ENCODE measurements at regions not wholly inside any gene's neighbourhood (a gene's known extent, or its start where the extent isn't known, plus 50 kb on each side); places are given as distances from the start of the nearest gene placed in this dataset.
"Not testable (repeated sequence)": the region's sequence is repeated elsewhere in the genome, so short reads cannot be mapped to it uniquely, and the experiment has no call there.

DNA sequence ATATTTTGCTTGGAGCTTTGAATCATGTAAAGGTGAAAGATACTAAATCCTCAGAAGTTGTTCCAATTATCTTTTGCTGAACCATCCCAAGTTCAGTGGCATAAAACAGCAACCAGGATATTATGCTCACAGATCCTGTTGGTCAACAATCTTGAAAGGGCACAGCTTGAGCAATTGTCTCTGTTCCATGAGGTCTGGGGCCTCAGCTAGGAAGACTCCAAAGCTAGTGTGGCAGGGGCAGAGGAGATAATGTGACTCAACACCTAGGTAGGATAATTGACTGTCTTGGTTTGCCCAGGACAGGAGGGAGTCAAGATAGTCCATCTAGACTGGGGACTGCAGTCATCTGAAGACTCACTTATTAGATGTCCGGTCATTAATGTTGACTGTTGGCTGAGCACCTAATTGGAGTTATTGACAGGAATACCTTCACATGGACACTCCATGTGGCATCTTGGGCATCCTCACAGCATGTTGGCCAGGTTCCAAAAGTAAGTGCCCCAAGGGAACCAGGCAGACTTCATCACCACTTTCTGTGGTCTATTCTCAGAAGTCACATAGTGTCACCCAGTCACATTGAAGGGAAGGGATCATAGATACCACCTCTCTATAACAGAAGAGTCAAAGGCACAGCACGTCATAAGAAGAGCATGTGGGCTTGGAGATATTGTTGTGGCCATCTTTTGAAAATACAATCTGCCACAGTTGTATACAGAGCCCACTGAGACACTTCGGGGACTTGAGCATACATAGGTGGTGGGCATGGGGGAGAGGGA is 88.4 kb upstream of the GPBP1 start:
- H3K27ac Mint-ChIP-seq, result no peak overlapping the region
- H3K4me1 Mint-ChIP-seq, result no peaks in the 10 kb centered on the region
- no peaks in the 10 kb centered on the region for H3K9me3 Mint-ChIP-seq
- peaks cover 2 to 7% (median 4%) of the 10 kb centered on the region in 3 donors for H3K27me3 Mint-ChIP-seq (ENCODE audit: low read depth in 3 of 3)
- H3K4me3 Mint-ChIP-seq, result no peak overlapping the region
- no peaks in the 10 kb centered on the region for H3K36me3 Mint-ChIP-seq
- DNase-seq, result no peak

DNA sequence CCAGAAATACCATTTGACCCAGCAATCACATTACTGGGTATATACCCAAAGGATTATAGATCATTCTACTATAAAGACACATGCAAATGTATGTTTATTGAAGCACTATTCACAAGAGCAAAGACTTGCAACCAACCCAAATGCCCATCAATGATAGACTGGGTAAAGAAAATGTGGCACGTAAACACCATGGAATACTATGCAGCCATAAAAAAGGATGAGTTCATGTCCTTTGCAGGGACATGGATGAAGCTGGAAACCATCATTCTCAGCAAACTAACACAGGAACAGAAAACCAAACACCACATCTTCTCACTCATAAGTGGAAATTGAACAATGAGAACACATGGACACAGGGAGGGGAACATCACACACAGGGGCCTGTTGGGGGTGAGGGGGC is 85.9 kb upstream of the GPBP1 start:
- not testable (repeated sequence) for H3K9me3 Mint-ChIP-seq; H3K36me3 Mint-ChIP-seq; H3K4me1 Mint-ChIP-seq; H3K4me3 Mint-ChIP-seq; H3K27me3 Mint-ChIP-seq (ENCODE audit: low read depth in 3 of 3); H3K27ac Mint-ChIP-seq; DNase-seq

DNA sequence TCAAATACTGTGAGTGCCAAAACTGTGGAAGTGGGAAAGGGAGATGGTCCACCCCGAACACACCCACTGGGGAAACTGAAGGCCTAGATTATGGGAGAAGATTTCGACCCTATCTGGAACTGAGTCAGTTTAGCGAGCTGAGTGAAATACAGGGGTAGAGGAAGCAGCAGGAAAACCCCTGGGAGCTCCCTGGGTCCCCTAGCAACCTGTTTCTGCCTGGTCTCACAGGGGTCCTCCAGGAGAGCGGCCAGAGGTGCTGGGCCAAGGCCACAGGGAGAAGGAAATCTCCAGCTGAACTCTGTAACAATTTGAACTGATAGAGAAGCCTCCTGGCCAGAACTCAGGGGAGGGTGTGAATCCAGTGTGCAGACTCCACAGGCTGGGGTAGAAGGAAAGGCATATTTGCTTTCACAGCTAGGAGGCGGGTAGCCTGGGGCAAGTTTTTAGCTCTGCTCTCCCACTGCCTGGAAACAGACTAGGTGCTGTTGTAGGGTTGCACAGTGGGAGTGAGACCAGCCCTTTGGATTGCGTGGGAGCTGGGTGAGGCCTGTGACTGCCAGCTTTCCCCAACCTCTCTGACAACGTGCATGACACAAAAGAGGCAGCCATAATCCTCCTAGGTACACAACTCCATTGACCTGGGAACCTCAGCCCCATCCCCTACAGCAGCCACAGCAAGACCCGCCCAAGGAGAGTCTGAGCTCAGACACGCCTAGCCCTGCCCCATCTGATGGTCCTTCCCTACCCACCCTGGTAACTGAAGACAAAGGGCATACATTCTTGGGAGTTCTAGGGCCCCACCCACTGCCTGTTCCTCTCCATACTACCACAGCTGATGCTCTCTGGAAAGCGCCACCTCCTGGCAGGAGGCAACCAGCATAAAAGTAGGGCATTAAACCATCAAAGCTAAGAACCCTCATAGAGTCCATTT is 78.8 kb upstream of the GPBP1 start:
- H3K27me3 Mint-ChIP-seq (ENCODE audit: low read depth in 3 of 3), result peaks cover 0 to 13% (median 3%) of the 10 kb centered on the region in 3 donors
- H3K9me3 Mint-ChIP-seq, result peaks cover 3 to 22% (median 13%) of the 10 kb centered on the region in 6 donors
- peaks cover 0 to 11% (median 4%) of the 10 kb centered on the region in 3 donors for H3K36me3 Mint-ChIP-seq
- no peak overlapping the region for H3K4me3 Mint-ChIP-seq
- no peaks in the 10 kb centered on the region for H3K4me1 Mint-ChIP-seq
- no peak overlapping the region for H3K27ac Mint-ChIP-seq
- DNase-seq, result peak; percentile 6 to 14 (median 7)

DNA sequence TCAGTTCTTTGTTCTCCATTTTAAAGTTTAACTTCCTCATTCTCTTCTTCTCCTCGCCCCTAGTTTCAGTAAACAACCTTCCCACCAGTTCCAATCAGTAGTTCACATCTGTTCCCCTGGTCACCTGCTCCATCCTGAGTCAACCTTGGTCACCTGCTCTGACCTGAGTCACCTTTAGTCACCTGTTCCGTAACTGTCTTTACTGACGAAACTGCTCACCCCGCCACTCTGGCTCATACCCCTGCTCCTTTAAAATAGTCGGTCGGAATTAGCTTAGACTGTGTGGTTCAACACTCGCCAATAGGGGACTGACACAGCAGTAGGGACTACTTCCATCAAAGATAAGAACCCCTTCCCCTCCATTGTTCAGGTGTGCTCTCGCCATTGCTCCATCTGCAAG is 76.3 kb upstream of the GPBP1 start:
- DNase-seq, result no peak
- H3K27ac Mint-ChIP-seq, result no peak overlapping the region
- H3K27me3 Mint-ChIP-seq (ENCODE audit: low read depth in 3 of 3), result peaks cover 0 to 19% (median 3%) of the 10 kb centered on the region in 3 donors
- peaks cover 3 to 22% (median 13%) of the 10 kb centered on the region in 6 donors for H3K9me3 Mint-ChIP-seq
- no peak overlapping the region for H3K4me3 Mint-ChIP-seq
- H3K4me1 Mint-ChIP-seq, result no peaks in the 10 kb centered on the region
- peaks cover 0 to 11% (median 4%) of the 10 kb centered on the region in 3 donors for H3K36me3 Mint-ChIP-seq

DNA sequence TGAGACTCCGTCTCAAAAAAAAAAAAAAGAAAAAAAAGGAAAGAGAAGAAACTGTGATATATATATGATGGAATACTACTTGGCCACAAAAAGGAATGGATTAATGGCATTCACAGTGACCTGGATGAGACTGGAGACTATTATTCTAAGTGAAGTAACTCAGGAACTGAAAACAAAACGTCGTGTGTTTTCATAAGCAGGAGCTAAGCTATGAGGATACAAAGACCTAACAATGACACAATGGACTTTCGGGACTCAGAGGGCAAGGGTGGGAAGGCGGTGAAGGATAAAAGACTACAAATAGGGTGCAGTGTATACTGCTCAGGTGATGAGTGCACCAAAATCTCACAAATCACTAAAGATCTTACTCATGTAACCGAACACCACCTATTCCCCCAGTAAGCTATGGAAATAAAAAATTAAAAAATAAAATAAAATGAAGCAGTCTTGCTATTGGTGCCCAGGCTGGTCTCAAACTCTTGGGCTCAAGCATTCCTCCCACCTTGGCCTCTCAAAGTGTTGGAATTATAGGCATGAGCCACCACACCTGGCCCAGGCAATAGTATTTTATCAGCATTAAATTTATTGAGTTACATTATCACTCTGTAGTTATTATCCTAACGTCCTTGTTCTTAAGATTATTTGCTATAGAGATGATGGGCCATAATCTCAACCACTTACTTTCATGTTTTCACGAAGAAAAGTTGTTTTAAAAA is 71.5 kb upstream of the GPBP1 start:
- Mint-ChIP-seq H3K36me3 (peaks cover 0 to 7% (median 4%) of the 10 kb centered on the region in 3 donors), H3K27me3 (ENCODE audit: low read depth in 3 of 3) (peaks cover 0 to 12% (median 4%) of the 10 kb centered on the region in 3 donors), H3K9me3 (peaks cover 3 to 11% (median 5%) of the 10 kb centered on the region in 6 donors), H3K27ac (no peak overlapping the region), H3K4me3 (no peak overlapping the region), H3K4me1 (no peaks in the 10 kb centered on the region)
- no peak for DNase-seq

DNA sequence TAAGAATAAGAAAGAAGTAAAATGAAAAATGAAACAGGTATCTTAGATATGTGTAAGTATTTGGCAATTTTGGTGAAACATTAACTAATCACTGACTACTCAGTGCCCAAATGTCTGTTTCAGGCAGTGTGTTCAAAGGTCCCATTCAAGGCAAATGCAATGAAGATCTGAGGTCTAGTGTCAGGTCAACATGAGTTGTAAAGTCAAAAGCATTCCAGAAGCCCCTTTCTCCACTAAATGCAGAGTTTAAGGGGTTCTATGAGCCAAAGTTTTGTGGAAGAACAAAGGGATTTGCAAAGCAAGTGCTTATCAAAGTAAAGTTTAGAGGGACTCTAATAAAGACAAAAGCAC is 71.0 kb upstream of the GPBP1 start:
- H3K36me3 Mint-ChIP-seq, result peaks cover 0 to 4% (median 0%) of the 10 kb centered on the region in 3 donors
- H3K9me3 Mint-ChIP-seq, result peaks cover 0 to 6% (median under 1%) of the 10 kb centered on the region in 6 donors
- no peak for DNase-seq
- H3K4me3 Mint-ChIP-seq, result no peak overlapping the region
- H3K27ac Mint-ChIP-seq, result no peak overlapping the region
- peaks cover 0 to 12% (median 4%) of the 10 kb centered on the region in 3 donors for H3K27me3 Mint-ChIP-seq (ENCODE audit: low read depth in 3 of 3)
- no peaks in the 10 kb centered on the region for H3K4me1 Mint-ChIP-seq

DNA sequence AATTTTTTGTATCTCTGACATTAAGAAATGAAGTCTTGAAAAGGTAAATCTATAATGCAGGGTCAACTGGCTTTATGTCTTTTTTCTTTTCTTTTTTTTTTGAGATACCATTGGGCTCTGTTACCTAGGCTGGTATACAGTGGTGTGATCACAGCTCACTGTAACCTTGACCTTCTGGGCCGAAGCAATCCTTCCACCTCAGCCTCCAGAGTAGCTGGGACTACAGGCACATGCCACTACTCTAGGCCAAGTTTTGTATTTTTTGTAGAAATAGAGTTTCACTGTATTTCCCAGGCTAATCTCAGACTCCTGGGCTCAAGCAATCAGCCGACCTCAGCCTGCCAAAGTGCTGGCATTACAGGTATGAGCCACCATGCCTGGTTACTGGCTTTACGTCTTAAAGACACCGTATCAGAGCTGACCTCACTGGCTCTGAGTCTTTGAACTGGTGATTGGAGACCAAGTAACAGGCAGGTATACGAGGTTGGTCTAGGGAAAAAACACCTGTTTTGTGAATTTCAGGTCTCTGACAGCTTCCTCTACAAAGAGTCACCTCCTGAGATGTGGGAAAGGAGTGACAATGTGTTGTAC is 70.4 kb upstream of the GPBP1 start:
- H3K36me3 Mint-ChIP-seq, result peaks cover 0 to 4% (median 0%) of the 10 kb centered on the region in 3 donors
- no peak overlapping the region for H3K27ac Mint-ChIP-seq
- no peak for DNase-seq
- peaks cover 0 to 9% (median 7%) of the 10 kb centered on the region in 3 donors for H3K27me3 Mint-ChIP-seq (ENCODE audit: low read depth in 3 of 3)
- no peaks in the 10 kb centered on the region for H3K4me1 Mint-ChIP-seq
- H3K4me3 Mint-ChIP-seq, result no peak overlapping the region
- H3K9me3 Mint-ChIP-seq, result peaks cover 0 to under 1% (median 0%) of the 10 kb centered on the region in 6 donors

DNA sequence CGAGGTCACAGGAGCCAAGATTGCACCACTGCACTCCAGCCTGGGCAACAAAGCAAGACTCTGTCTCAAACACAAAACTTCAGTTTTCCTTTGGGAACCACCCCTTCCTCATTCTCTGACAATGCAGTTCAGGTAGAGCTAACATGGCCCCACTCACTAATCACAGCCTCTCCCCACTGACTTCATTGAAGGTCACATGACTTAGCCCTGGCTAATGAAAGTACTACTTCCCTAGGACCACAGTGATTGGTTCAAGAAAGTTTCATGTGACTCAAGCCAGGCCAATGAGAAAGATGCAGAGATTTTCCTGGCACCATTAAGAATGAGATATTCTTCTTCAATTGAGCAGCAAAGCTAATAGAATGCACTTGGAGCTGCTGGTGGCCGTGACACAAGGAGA is 67.2 kb upstream of the GPBP1 start:
- no peaks in the 10 kb centered on the region for H3K4me1 Mint-ChIP-seq
- no peak overlapping the region for H3K4me3 Mint-ChIP-seq
- H3K9me3 Mint-ChIP-seq, result no peaks in the 10 kb centered on the region
- no peaks in the 10 kb centered on the region for H3K36me3 Mint-ChIP-seq
- no peak overlapping the region for H3K27ac Mint-ChIP-seq
- H3K27me3 Mint-ChIP-seq (ENCODE audit: low read depth in 3 of 3), result peaks cover 0 to 8% (median 4%) of the 10 kb centered on the region in 3 donors
- DNase-seq, result no peak

DNA sequence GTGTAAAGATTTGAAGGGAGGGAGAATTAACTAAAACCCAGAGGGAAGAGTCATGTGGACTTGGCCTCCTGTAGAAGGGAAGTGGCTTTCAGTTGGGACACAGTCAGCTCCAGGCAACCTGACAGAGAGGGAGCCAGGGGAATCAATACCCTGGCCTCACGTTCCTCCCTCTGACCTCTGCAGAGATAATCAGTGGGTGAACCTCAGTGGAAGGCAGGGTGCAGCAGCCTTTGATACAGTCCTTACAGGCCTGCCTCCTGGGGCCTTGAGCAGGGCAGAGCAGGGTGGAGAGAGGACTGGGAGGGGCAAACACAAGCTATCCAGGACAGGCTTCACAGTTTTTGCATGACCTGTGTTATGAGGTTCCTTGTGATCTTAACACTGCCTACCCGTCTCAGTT is 61.9 kb upstream of the GPBP1 start:
- no peak overlapping the region for H3K4me3 Mint-ChIP-seq
- no peak overlapping the region for H3K27ac Mint-ChIP-seq
- H3K4me1 Mint-ChIP-seq, result no peaks in the 10 kb centered on the region
- peaks cover 0 to 3% (median 2%) of the 10 kb centered on the region in 3 donors for H3K27me3 Mint-ChIP-seq (ENCODE audit: low read depth in 3 of 3)
- no peak for DNase-seq
- H3K36me3 Mint-ChIP-seq, result no peaks in the 10 kb centered on the region
- no peaks in the 10 kb centered on the region for H3K9me3 Mint-ChIP-seq

DNA sequence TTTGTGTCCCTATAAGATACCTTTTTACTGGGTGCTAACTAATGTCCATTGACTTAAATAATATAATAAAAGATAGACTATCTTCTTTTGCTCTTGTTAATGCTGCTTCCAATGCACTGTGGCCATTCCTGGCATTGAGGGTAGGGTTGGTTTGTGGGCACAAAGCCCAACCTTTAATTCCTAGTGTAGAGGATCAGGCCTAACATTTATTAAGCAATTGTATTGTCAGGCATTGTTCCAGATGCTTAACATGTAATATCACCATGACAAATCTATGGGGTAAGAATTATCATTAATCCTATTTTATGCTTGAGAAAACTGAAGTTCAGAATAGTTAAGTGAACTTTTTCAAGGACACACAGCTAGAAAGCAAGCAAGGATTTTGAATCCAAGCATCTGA is 60.4 kb upstream of the GPBP1 start:
- H3K4me3 Mint-ChIP-seq, result no peak overlapping the region
- H3K27me3 Mint-ChIP-seq (ENCODE audit: low read depth in 3 of 3), result peaks cover 0 to 2% (median 0%) of the 10 kb centered on the region in 3 donors
- no peaks in the 10 kb centered on the region for H3K9me3 Mint-ChIP-seq
- no peaks in the 10 kb centered on the region for H3K4me1 Mint-ChIP-seq
- no peaks in the 10 kb centered on the region for H3K36me3 Mint-ChIP-seq
- H3K27ac Mint-ChIP-seq, result no peak overlapping the region
- no peak for DNase-seq

DNA sequence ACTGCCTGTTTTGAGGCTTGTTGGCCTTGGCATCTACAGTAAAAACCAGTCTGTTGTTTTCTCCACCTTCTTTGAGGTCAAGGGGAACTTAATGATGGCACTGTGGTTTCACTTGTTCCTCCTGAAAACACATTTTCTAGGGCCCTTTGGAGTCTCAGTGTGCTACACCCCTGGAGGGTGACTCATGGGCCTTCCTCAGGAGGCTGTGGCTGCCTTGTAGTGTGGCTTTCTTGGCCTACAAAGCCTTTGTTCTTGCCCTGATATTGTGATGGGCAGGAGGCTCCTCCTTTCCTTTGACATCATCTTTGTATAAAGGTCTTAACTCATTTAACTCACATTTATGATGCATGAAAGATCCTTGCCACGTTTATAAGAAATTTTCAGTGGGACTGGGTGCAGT is 56.3 kb upstream of the GPBP1 start:
- Mint-ChIP-seq H3K27ac (peak overlapping the region in 3 of 6 donors; percentile 34 to 76 (median 42)), H3K4me3 (no peak overlapping the region), H3K4me1 (no peaks in the 10 kb centered on the region), H3K36me3 (no peaks in the 10 kb centered on the region), H3K27me3 (ENCODE audit: low read depth in 3 of 3) (peaks cover 0 to 2% (median 0%) of the 10 kb centered on the region in 3 donors), H3K9me3 (peaks cover 0 to 3% (median 0%) of the 10 kb centered on the region in 6 donors)
- DNase-seq, result peak; percentile 16 to 35 (median 29)

DNA sequence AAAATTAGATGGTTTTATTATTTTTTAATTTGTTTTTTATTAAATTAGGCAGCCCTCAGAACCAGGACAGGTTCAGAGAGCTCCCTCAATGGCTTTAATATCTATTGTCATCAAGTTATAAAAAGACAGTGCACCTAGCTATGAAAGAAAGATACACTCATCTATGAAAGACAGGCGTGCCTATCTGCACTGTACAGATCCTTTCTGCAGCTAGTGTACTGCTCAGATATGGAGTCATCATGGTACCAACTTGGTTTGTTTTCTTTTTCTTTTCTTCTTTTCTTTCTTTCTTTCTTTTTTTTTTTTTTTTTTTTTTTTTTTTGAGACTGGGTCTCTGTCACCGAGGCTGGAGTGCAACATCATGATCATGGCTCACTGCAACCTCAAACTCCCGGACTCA is 54.8 kb upstream of the GPBP1 start:
- Mint-ChIP-seq H3K4me3 (no peak overlapping the region), H3K27me3 (ENCODE audit: low read depth in 3 of 3) (peaks cover 0 to 2% (median 2%) of the 10 kb centered on the region in 3 donors), H3K4me1 (no peaks in the 10 kb centered on the region), H3K27ac (no peak overlapping the region), H3K36me3 (no peaks in the 10 kb centered on the region), H3K9me3 (peaks cover 0 to 5% (median 0%) of the 10 kb centered on the region in 6 donors)
- no peak for DNase-seq

DNA sequence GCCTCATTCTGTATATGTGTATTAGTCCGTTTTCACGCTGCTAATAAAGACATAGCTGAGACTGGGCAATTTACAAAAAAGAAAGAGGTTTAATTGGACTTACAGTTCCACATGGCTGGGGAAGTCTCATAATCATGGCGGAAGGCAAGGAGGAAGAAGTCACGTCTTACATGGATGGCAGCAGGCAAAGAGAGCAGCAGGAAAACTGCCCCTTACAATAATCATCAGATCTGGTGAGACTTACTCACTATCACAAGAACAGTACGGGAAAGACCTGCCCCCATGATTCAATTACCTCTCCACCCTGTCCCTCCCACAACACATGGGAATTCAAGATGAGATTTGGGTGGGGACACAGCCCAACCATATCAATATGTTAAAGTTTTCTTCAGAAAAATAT is 49.8 kb upstream of the GPBP1 start:
- no peak for DNase-seq
- no peaks in the 10 kb centered on the region for H3K36me3 Mint-ChIP-seq
- no peak overlapping the region for H3K27ac Mint-ChIP-seq
- peaks cover 0 to 2% (median 2%) of the 10 kb centered on the region in 3 donors for H3K27me3 Mint-ChIP-seq (ENCODE audit: low read depth in 3 of 3)
- H3K4me3 Mint-ChIP-seq, result no peak overlapping the region
- no peaks in the 10 kb centered on the region for H3K4me1 Mint-ChIP-seq
- peaks cover 0 to 5% (median 0%) of the 10 kb centered on the region in 6 donors for H3K9me3 Mint-ChIP-seq

All from immature natural killer cell (primary cell).